A673 (cell line): ENCODE measurements at regions not wholly inside any gene's neighbourhood (a gene's known extent, or its start where the extent isn't known, plus 50 kb on each side); places are given as distances from the start of the nearest gene placed in this dataset.

Source experiments
- BruUV-seq: library from RNA; stranded (reverse); fragments of 400-500 nt; replicated peaks from 2 replicates; lab custom pipeline; 2021; lab: Mats Ljungman, UMichigan
- CTCF ChIA-PET: fragments of 300-600 bp; sonication (Branson Sonifier 250); formaldehyde crosslinking; loops from one replicate; lab custom pipeline; 2022; ENCODE audit warnings: antibody characterized with exemption; lab: Charles Lee
- POLR2A ChIA-PET: fragments of 300-600 bp; sonication (Branson Sonifier 250); formaldehyde crosslinking; loops from one replicate; lab custom pipeline; 2022; ENCODE audit warnings: antibody characterized with exemption; ENCODE audit not compliant: low non-redundant PET; lab: Charles Lee
- DNase-seq: peaks from one replicate; pipeline ENCODE4 v3.0.0-alpha.2; 2015; ENCODE audit warnings: low spot score
- H3K27ac ChIP-seq: fragments of 200-600 bp; sonication (generic); 2 replicates; pipeline ENCODE4 v1.5.1; 2016; ENCODE audit warnings: mixed run types, low read depth, mild to moderate bottlenecking, mixed read lengths, antibody characterized with exemption, low read length; ENCODE audit not compliant: poor library complexity, severe bottlenecking
- H3K27me3 ChIP-seq: fragments of 200-600 bp; sonication (generic); replicated peaks from 2 replicates; pipeline ENCODE4 v1.6.1; 2017; ENCODE audit warnings: mixed run types, low read depth, mild to moderate bottlenecking, mixed read lengths, antibody characterized with exemption, low read length; ENCODE audit not compliant: insufficient read depth, poor library complexity
- H3K36me3 ChIP-seq: fragments of 200-600 bp; sonication (generic); 2 replicates; pipeline ENCODE4 v1.6.1; 2016; ENCODE audit warnings: mixed run types, mild to moderate bottlenecking, mixed read lengths, antibody characterized with exemption, low read length; ENCODE audit not compliant: insufficient read depth, poor library complexity, severe bottlenecking
- H3K4me1 ChIP-seq: fragments of 200-600 bp; sonication (generic); 2 replicates; pipeline ENCODE4 v1.6.1; 2017; ENCODE audit warnings: mixed run types, mild to moderate bottlenecking, mixed read lengths, antibody characterized with exemption, low read length; ENCODE audit not compliant: insufficient read depth, poor library complexity, severe bottlenecking
- H3K4me3 ChIP-seq: fragments of 200-600 bp; sonication (generic); 2 replicates; pipeline ENCODE4 v1.5.1; 2016; ENCODE audit warnings: low read depth, mixed run types, mild to moderate bottlenecking, mixed read lengths, low read length; ENCODE audit not compliant: poor library complexity, severe bottlenecking
- H3K9me3 ChIP-seq: fragments of 200-600 bp; sonication (generic); 2 replicates; pipeline ENCODE4 v1.6.1; 2016; ENCODE audit warnings: mixed run types, low read depth, mild to moderate bottlenecking, mixed read lengths, antibody characterized with exemption, low read length; ENCODE audit not compliant: poor library complexity, severe bottlenecking
- EZH2 ChIP-seq: fragments of 200-600 bp; sonication (generic); IDR thresholded peaks from 2 replicates; pipeline ENCODE4 v1.6.1; 2017; ENCODE audit warnings: borderline replicate concordance, low read depth, mild to moderate bottlenecking, mixed read lengths, antibody characterized with exemption, low read length; ENCODE audit not compliant: poor library complexity, severe bottlenecking
- intact Hi-C: fragments of 100-400 bp; cut with micrococcal nuclease; formaldehyde crosslinking; loops from one replicate; pipeline ENCODE4 v1.10.0; 2022; ENCODE audit not compliant: unreplicated experiment
- TF ChIP-seq, protein P1 (sequence below): fragments of 300-800, 200-600 bp; sonication (generic); conservative IDR thresholded peaks from 2 replicates; pipeline ENCODE4 v1.5.1; 2017; ENCODE audit warnings: low read depth, mild to moderate bottlenecking, antibody characterized with exemption, low read length, moderate library complexity, mixed read lengths

DNA sequence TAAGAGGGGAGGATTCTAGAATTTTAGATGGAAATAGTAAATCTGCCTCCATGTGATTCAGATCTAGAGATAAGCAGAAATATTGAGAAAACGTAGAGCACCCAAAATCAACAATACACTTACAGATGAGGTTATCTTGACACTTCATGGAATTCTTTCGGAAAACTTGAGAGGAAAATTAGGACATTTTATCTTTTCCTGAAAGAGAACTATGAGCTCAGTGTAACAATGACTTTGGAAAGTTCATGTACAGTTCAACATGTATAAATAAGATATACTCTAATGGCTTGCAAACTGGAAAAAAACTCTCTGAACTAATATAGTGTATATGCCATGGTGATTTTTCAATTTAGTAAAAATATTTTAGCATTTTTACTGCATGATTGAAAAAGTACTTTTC is 338.1 kb upstream of the NEGR1 start:
- BruUV-seq = no TSS peak
- H3K27ac ChIP-seq = no peak overlapping the region
- no peaks in the 10 kb centered on the region for H3K36me3 ChIP-seq
- TF ChIP-seq EZH2 = no peak
- TF ChIP-seq, protein P1, sequence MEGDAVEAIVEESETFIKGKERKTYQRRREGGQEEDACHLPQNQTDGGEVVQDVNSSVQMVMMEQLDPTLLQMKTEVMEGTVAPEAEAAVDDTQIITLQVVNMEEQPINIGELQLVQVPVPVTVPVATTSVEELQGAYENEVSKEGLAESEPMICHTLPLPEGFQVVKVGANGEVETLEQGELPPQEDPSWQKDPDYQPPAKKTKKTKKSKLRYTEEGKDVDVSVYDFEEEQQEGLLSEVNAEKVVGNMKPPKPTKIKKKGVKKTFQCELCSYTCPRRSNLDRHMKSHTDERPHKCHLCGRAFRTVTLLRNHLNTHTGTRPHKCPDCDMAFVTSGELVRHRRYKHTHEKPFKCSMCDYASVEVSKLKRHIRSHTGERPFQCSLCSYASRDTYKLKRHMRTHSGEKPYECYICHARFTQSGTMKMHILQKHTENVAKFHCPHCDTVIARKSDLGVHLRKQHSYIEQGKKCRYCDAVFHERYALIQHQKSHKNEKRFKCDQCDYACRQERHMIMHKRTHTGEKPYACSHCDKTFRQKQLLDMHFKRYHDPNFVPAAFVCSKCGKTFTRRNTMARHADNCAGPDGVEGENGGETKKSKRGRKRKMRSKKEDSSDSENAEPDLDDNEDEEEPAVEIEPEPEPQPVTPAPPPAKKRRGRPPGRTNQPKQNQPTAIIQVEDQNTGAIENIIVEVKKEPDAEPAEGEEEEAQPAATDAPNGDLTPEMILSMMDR = no peak
- POLR2A ChIA-PET = interaction anchor here (0.5 kb wide), 1 partner anchor 18 kb away, joined by 3 read pairs; no protein-coding TSS in a partner anchor
- H3K27me3 ChIP-seq = no peaks in the 10 kb centered on the region
- no peak overlapping the region for H3K4me3 ChIP-seq
- CTCF ChIA-PET = no interaction called here
- intact Hi-C loops = loop anchor here (5.0 kb wide), 2 partner anchors 227 to 247 kb away; no protein-coding TSS in a partner anchor
- DNase-seq = no peak
- no peaks in the 10 kb centered on the region for H3K9me3 ChIP-seq
- H3K4me1 ChIP-seq = peaks cover 7% of the 10 kb centered on the region

GRCh38 chr1:72606216-72606810 is 324.0 kb upstream of the NEGR1 start:
- POLR2A ChIA-PET = interaction anchor here (0.7 kb wide), 1 partner anchor 26 kb away, joined by 4 read pairs; no protein-coding TSS in a partner anchor
- Histone ChIP-seq H3K4me3 (no peak overlapping the region), H3K4me1 (peaks cover 12% of the 10 kb centered on the region), H3K27me3 (no peaks in the 10 kb centered on the region), H3K36me3 (no peaks in the 10 kb centered on the region), H3K27ac (no peak overlapping the region), H3K9me3 (no peaks in the 10 kb centered on the region)
- no TSS peak for BruUV-seq
- TF ChIP-seq, protein P1 = no peak
- no peak for TF ChIP-seq EZH2
- CTCF ChIA-PET = interaction anchor here (0.7 kb wide), 1 partner anchor 17 kb away, joined by 4 read pairs; no protein-coding TSS in a partner anchor
- intact Hi-C loops = no loop called here
- DNase-seq = peak; percentile 86

DNA sequence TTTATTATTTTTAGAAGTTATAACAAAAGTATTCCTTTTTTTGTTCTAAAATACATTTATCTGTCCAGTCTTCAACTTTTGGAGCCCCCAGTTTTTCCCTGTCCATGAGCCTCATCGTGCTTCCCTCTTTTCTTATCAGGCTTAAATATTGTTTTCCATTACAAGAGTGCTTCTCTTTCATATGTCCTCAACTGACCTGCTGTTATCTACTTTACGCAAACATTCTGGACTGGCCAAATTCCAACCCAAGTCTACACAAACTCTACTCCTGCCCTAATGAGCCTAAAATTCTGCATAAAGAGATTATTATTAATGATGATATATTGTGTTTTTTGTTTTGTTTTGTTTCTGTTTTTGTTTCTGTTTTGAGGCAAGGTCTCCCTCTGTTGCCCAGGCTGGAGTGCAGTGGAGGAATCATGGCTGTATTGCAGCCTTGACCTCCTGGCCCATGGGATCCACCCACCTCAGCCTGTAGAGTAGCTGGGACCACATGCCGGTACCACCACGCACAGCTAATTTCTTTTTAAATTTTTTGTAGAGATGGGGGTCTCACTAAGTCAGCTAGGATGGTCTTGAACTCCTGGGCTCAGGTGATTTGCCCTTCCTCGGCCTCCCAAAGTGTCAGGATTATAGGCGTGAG is 318.8 kb upstream of the NEGR1 start:
- Histone ChIP-seq H3K9me3 (no peaks in the 10 kb centered on the region), H3K27me3 (no peaks in the 10 kb centered on the region), H3K27ac (no peak overlapping the region), H3K36me3 (no peaks in the 10 kb centered on the region), H3K4me1 (peaks cover 8% of the 10 kb centered on the region), H3K4me3 (no peak overlapping the region)
- ChIA-PET POLR2A (no interaction called here), CTCF (no interaction called here)
- DNase-seq = no peak
- BruUV-seq = no TSS peak
- TF ChIP-seq, protein P1 = no peak
- TF ChIP-seq EZH2 = no peak
- intact Hi-C loops = no loop called here
